ENCODE measurements at regions not wholly inside any gene's neighbourhood (a gene's known extent, or its start where the extent isn't known, plus 50 kb on each side); places are given as distances from the start of the nearest gene placed in this dataset.

GRCh38 chr10:57460540-57460939 lies 807.2 kb downstream of the IPMK start:
- TF ChIP-seq CTCF (IDR thresholded peaks at IDR 0.05) (no peak), EZH2 (IDR thresholded peaks at IDR 0.05; ENCODE audit: borderline replicate concordance, insufficient read depth, low read depth, low read length, poor library complexity, severe bottlenecking) (no peak)
